ENCODE measurements at regions not wholly inside any gene's neighbourhood (a gene's known extent, or its start where the extent isn't known, plus 50 kb on each side); places are given as distances from the start of the nearest gene placed in this dataset.
A peak's percentile ranks its signal among the peaks of the same experiment; 100 is the strongest.

DNA sequence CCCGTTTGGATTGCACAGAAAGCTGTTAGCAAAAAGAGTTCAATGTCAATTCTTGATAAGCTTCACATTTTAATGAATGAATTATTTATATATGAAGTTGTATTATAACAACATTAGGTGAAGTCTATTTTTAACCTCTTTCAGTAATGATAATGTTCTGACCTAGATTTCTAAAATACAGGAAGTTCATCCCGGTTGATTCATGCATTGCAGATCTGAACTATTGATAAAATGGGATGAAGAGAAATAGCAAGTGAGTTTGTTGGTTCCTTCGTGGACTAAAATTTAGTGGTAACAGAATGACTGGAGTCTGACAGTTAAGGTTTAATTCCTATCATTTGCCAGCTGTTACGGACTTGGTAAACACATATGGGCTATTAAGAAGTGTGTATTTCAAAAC is 180.5 kb downstream of the PCSK1 start:
- DNase-seq, result no peak
- no peaks in the 10 kb centered on the region for H3K27me3 ChIP-seq (ENCODE audit: control insufficient read depth, insufficient read depth, low read length)
- no peak for TF ChIP-seq CTCF (IDR thresholded peaks at IDR 0.05; ENCODE audit: borderline replicate concordance, extremely low read depth, insufficient read depth)
- H3K36me3 ChIP-seq (ENCODE audit: control insufficient read depth in 2 of 3, insufficient read depth in 3 of 3, low read length in 3 of 3), result no peaks in the 10 kb centered on the region
- peaks cover 0 to 5% (median 0%) of the 10 kb centered on the region in 3 donors for H3K4me1 ChIP-seq (ENCODE audit: control insufficient read depth in 2 of 3, insufficient read depth in 2 of 3, low read depth in 1 of 3, low read length in 3 of 3)
- H3K4me3 ChIP-seq (ENCODE audit: low read length in 3 of 3), result no peak overlapping the region
- intact Hi-C loops (cut with DNase I), result no loop called here
- H3K9ac ChIP-seq (ENCODE audit: low read length in 3 of 3), result no peak overlapping the region
- no peak overlapping the region for H3K27ac ChIP-seq (ENCODE audit: low read depth in 2 of 2, low read length in 2 of 2)
- no peaks in the 10 kb centered on the region for H3K9me3 ChIP-seq (ENCODE audit: control insufficient read depth in 2 of 3, insufficient read depth in 1 of 3, low read length in 3 of 3)
- FAIRE-seq, result no peak

GRCh38 chr5:96250782-96251181 is 182.3 kb downstream of the PCSK1 start:
- no peak for DNase-seq
- intact Hi-C loops (cut with DNase I), result no loop called here
- Histone ChIP-seq H3K9me3 (ENCODE audit: control insufficient read depth in 2 of 3, insufficient read depth in 1 of 3, low read length in 3 of 3) (no peaks in the 10 kb centered on the region), H3K27ac (ENCODE audit: low read depth in 2 of 2, low read length in 2 of 2) (no peak overlapping the region), H3K4me3 (ENCODE audit: low read length in 3 of 3) (no peak overlapping the region), H3K9ac (ENCODE audit: low read length in 3 of 3) (no peak overlapping the region), H3K36me3 (ENCODE audit: control insufficient read depth in 2 of 3, insufficient read depth in 3 of 3, low read length in 3 of 3) (no peaks in the 10 kb centered on the region), H3K4me1 (ENCODE audit: control insufficient read depth in 2 of 3, insufficient read depth in 2 of 3, low read depth in 1 of 3, low read length in 3 of 3) (peaks cover 0 to 7% (median 4%) of the 10 kb centered on the region in 3 donors), H3K27me3 (ENCODE audit: control insufficient read depth, insufficient read depth, low read length) (no peaks in the 10 kb centered on the region)
- TF ChIP-seq CTCF (IDR thresholded peaks at IDR 0.05; ENCODE audit: borderline replicate concordance, extremely low read depth, insufficient read depth), result no peak
- no peak for FAIRE-seq

DNA sequence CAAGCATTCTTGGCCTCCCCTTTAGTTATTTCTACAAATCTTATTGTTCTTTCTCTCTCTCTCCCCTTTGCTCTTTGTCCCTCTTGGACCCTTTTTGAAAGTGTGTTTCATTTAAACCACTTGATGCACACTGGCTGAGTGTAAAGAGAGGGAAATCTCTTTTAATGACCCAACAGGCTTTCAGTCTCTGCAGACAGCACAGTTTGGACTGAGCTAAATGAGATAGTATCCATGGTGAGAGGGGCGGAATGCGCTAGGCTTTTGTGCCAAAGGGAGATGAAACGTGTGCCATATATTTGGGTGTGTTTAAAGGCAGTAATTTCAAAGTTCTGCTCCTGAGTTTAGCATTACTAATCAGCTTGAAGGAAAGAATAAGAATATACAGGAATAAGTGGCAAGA is 184.9 kb downstream of the PCSK1 start:
- DNase-seq, result no peak
- Histone ChIP-seq H3K9me3 (ENCODE audit: control insufficient read depth in 2 of 3, insufficient read depth in 1 of 3, low read length in 3 of 3) (no peaks in the 10 kb centered on the region), H3K9ac (ENCODE audit: low read length in 3 of 3) (no peak overlapping the region), H3K4me3 (ENCODE audit: low read length in 3 of 3) (no peak overlapping the region), H3K27ac (ENCODE audit: low read depth in 2 of 2, low read length in 2 of 2) (no peak overlapping the region), H3K36me3 (ENCODE audit: control insufficient read depth in 2 of 3, insufficient read depth in 3 of 3, low read length in 3 of 3) (no peaks in the 10 kb centered on the region), H3K27me3 (ENCODE audit: control insufficient read depth, insufficient read depth, low read length) (no peaks in the 10 kb centered on the region), H3K4me1 (ENCODE audit: control insufficient read depth in 2 of 3, insufficient read depth in 2 of 3, low read depth in 1 of 3, low read length in 3 of 3) (peaks cover 0 to 7% (median 4%) of the 10 kb centered on the region in 3 donors)
- intact Hi-C loops (cut with DNase I), result no loop called here
- no peak for TF ChIP-seq CTCF (IDR thresholded peaks at IDR 0.05; ENCODE audit: borderline replicate concordance, extremely low read depth, insufficient read depth)
- no peak for FAIRE-seq

DNA sequence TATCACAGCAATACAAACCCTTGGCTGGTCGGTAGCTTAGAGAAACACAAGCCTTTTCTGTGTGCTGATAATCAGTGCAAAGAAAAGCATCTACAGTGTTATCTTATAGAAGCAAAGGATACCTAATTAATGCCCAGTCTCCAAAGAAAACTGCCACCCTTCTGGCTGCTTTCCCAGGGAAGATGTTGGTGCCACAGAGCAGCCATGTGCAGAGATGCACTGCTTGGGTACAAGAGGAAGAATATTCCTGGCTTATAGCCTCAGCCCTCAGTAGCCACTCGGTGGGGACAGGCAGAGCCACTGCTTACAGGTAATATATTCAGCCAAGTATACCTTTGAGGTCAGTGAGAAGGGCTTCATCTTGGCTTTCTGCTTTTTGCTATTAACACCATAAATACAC is 185.3 kb downstream of the PCSK1 start:
- Histone ChIP-seq H3K36me3 (ENCODE audit: control insufficient read depth in 2 of 3, insufficient read depth in 3 of 3, low read length in 3 of 3) (no peaks in the 10 kb centered on the region), H3K9ac (ENCODE audit: low read length in 3 of 3) (peak overlapping the region in 1 of 3 donors; percentile 20), H3K27me3 (ENCODE audit: control insufficient read depth, insufficient read depth, low read length) (no peaks in the 10 kb centered on the region), H3K4me1 (ENCODE audit: control insufficient read depth in 2 of 3, insufficient read depth in 2 of 3, low read depth in 1 of 3, low read length in 3 of 3) (peaks cover 0 to 7% (median 4%) of the 10 kb centered on the region in 3 donors), H3K4me3 (ENCODE audit: low read length in 3 of 3) (peak overlapping the region in 1 of 3 donors; percentile 15), H3K9me3 (ENCODE audit: control insufficient read depth in 2 of 3, insufficient read depth in 1 of 3, low read length in 3 of 3) (no peaks in the 10 kb centered on the region), H3K27ac (ENCODE audit: low read depth in 2 of 2, low read length in 2 of 2) (no peak overlapping the region)
- intact Hi-C loops (cut with DNase I), result no loop called here
- no peak for DNase-seq
- no peak for FAIRE-seq
- TF ChIP-seq CTCF (IDR thresholded peaks at IDR 0.05; ENCODE audit: borderline replicate concordance, extremely low read depth, insufficient read depth), result no peak
